ENCODE measurements at regions not wholly inside any gene's neighbourhood (a gene's known extent, or its start where the extent isn't known, plus 50 kb on each side); places are given as distances from the start of the nearest gene placed in this dataset.
"Not testable (repeated sequence)": the region's sequence is repeated elsewhere in the genome, so short reads cannot be mapped to it uniquely, and the experiment has no call there.

DNA sequence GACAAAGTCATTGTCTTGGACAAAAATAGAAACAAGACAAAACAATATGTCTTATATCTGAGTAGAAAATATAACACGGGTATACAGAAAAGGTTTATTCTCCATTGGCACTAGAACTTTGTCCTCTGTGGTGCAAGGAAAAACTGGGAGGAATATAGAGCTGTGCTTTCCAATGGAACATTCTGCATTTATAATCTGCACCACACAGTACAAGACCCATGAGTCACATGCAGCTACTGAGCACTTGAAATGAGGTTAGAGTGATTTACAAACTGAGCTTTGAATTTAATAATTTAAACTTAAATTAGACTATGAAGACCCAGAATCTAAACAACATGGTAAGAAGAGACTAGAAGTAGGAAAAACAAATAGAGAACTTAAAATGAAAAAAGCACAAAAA lies 86.1 kb downstream of the RAP2A start:
- DNase-seq (ENCODE audit: low spot score) = no peak

DNA sequence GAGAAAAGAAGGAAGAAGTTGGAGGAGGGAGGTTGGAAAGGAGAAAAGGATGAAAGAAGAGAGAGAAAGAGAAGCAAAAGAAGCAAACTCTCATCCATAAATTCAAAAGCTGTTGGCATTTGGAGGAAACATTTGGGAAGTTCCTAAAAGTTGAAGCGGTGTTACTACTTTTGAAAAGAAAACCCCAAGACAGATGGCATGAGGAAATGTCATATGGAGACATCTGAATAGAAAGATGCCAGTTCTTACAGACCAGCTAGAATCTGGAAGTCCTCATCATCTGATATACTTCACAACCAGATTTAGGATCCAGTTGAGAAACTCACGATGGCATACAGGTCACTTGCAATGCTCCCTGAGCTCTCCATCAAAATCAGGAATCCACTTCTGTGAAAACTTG lies 86.9 kb downstream of the RAP2A start:
- DNase-seq (ENCODE audit: low spot score) = no peak

DNA sequence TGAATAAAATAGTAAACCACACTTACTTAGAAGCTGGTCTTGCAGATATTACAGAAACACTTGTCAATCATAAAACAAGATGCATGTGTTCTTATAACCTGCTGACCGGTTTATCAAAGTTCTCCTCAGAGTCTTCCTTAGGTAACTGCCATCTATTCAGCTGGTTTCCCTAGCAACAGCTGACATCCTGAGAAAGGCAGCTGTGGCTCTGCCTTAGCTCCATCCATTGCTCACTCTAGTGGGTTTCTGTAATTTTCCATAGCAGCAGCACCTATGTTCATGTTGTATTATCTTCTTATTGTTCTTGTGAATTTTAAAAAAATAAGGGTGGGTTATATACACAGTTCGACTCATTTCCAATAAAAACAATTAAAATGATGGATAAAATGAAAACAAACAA lies 87.8 kb downstream of the RAP2A start:
- no peak for DNase-seq (ENCODE audit: low spot score)

DNA sequence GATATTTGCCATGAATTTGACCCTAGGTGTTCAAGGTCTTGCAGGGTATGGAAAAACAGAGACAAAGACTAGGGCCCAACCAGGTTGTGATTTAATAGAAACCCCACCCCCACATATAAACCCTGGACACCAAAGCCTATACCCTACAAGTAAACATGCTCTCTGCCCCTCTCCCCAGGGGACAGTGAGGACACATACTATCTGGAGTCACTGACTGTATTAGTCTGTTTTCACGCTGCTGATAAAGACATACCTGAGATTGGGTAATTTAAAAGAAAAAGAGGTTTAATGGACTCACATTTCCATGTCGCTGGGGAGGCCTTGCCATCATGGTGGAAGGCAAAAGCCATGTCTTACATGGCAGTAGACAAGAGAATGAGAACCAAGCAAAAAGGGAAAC lies 88.3 kb downstream of the RAP2A start:
- no peak for DNase-seq (ENCODE audit: low spot score)

DNA sequence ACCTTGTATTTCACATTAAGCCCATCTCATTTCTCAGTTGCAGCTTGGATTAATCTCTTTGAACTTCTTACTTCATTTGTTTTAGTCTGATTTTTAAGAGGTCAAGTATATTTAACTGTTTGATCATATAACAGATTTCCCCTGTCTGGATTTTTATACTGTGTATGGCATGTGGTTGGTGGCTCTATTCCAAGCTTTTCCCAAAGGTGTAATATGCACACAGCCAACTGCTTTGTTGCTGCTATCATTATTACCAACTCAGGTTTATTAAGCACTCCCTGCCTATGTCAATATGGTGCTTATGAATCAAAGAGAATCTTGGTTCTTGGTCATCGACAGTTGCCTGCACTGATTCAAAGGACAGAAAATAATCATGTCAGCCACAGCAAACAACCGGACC lies 92.6 kb downstream of the RAP2A start:
- DNase-seq (ENCODE audit: low spot score) = no peak

DNA sequence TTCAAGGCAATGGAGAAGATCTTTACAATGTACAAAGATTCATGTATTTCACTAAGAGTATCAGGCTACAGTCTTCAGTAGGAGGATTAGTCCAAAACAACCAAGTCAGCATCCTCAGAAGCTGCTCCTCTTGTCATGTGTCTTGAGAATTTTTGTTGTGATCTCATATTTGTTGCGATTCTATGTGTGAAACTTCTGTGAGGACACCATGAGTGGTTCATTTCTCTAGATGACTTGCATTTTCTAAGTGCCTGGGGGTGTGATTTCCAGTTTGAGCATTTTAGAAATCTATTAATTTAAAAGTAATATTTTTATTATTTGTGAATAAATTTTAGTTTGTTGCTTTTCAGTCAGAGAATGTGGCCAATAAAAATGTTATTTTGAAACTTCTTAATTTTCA lies 94.5 kb downstream of the RAP2A start:
- DNase-seq (ENCODE audit: low spot score) = no peak

DNA sequence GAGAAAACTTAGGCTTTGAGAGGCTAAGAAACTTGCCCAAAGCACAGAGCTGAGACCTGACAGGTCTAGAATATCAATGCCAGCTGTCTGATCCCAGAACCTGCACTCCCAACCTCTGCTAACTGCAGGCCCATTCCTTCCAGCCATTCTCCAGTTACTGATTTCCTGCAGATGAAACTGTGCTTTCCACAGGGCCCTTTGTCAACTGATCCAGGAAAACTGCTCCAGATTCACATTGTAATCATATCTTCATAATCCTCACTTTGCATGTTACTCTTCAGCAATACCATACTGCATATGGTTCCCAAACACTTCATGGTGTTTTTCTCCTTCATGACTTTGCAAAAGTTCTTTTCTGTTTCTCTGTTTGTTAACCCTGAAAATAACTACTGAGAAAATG lies 100.6 kb downstream of the RAP2A start:
- no peak for DNase-seq (ENCODE audit: low spot score)

DNA sequence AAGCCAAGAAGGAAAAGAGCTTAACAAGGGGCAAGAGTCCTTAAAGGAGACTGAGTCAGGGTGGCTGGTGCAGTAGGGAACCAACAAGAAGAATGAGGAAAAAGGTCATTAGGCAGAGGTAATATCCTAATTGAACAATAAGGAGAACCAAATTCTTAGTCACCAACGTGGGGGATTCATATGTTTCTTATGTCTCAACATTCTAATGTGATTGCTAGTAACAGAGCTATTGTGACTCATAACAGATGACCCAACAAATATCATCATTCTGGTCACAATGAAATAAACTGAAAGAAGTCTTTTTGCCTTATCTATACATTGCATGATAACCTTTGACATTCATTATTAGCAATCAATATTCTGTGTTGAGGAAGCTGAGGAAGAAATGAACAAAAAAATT lies 101.6 kb downstream of the RAP2A start:
- DNase-seq (ENCODE audit: low spot score) = no peak

DNA sequence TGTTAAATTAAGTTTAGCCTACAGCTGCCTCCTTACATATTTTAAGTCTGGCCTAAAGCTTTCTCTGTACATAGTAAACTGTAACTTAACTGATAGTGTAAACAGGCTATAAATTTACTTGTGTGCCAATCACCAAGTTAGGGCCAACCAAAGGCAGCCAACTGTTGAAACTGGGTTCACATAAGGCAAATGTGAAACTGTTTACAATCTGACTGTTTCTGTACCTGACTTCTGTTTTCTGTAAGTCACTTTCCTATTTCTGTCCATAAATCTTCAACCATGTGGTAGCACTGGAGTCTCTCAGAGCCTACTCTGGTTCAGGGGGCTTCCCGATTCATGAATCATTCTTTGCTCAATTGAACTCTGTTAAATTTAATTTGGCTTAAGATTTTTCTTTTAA lies 103.1 kb downstream of the RAP2A start:
- DNase-seq (ENCODE audit: low spot score) = no peak

DNA sequence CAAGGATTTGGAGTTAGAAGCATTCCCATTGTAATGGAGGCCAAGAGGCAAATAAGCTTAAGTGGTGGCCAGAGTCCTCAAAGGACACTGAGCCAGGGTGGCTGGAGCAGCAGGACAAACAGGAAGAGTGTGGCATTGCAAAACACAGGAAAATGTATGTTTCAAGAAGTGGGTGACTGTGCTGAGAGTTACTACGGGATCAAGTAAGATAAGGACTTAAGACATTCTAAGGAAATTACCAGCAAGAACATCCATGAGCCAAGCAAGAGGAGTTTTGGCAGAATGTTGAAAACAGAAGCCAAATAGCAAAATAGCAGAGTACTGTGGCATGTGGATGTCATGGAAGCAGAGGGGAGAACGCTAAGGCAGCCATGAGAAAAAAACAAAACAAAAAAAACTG lies 104.2 kb downstream of the RAP2A start:
- no peak for DNase-seq (ENCODE audit: low spot score)

DNA sequence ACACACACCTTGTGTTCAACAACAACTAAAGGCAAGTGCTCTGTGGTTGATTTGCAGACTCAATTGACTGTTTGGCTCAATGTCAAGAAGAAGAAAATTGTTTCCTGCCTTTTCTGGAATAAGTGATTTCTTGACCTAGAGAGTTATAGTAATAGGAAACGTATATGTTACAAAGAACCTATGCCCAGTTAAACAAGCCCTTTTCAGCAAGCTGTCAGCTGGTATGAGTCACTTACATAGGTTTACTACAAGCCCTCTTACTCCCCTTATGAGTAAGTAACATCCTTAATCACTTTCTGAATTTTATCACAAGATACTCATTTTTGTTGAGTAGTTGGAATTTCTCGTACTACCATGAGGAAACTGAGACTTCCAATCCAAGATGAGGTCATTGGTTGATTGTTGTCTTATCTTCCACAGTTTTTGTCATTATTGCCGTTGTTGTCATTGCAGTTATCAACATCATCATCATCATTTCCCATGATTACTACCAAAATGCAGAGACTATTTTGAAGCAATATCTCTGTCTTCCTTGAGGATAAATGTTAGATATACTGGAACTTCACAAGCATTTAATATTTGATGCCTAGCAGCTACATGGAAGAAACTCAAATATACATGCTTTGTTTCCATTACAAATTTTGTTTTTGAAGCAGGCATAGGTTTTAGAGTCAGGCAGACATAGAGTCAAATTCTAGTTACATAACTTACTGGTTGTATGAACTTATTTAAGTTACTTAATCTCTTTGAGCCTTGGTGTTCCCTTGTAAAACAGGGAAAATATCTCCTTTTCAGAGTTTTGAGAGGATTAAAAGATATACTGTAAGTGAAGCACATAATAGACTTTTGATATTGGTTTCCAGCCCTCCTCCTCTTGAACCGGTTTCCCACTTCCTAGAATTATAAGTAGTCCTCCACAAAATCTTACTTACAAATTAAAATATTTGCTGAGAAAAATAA lies 106.0 kb downstream of the RAP2A start:
- no peak for DNase-seq (ENCODE audit: low spot score)

DNA sequence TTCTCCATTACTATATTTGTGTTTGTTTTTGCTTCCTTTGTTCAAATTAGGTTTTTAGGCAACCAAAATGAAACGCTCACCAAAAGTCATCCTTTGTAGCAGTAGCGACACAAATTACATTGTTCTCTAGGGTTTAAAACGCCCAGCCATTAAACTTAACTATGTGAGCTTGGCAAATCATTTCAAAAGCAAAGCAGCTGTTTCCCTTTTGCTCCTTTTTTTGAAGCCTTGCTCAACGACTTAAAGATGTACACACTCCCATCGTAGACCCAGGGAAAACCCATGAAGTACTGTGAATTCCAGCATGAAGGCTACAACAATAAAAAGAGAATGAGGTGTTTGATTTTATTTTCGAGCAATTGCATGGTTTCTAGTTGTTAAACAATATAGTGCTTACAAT lies 106.7 kb downstream of the RAP2A start:
- no peak for DNase-seq (ENCODE audit: low spot score)

DNA sequence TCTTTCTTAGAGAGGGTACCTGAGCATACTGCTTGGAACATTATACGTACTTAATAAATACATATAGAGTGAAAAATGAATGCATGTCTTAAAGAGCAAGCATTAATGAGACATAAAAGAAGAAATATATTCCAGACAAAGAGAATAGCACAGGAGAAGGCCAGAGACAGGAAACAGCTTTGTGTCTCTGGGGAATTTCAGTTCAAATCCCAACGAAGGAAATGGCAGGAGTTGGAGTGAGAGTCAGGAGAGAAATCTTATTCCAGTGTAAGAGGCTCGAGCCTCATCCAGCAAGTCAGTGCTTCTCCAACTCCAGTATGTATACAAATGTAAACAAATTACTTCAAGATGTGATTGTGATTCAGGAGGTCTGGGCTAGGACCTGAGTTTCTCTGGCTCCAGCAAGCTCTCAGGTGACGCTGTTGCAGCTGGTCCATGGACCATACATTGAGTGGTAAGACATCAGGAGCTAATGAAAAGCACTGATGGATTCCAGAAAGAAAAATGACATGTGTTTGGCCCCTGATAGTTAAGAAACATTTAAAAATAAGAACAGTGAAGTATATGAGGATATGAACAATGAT lies 108.2 kb downstream of the RAP2A start:
- DNase-seq (ENCODE audit: low spot score) = no peak

DNA sequence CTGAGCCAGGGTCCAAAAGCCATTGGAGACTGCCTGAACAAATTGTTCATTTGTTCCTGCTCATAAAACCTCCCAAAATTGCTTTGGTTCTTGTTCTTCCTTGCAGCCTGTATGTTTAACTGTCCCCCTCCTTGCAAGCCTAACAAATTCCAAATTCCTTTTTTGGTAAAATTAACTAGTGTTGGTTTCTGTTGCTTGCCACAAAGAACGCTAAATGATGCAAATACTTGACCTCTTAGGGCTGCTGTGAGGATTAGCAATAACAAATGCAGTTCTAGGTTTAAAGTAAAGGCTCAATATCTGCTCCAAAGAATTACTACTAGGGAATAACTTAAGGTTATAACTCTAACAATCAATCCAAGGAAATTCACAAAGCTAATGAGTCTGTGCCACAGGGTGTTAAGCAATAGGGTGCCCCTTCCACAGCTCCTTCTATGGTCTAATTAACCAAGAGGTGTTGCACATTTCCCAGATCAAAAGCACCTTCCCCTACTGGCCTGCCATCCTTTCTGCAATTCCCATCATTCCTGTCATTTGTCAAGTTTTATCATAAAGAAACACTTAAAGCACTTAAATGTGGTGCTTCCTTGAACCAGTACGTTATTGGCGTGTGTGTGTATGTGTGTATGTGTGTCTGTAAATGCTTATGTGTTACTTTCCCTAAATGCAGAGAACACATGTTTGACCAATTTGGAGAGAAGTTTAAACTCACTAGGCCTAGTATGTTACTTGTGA lies 110.2 kb downstream of the RAP2A start:
- DNase-seq (ENCODE audit: low spot score) = no peak

DNA sequence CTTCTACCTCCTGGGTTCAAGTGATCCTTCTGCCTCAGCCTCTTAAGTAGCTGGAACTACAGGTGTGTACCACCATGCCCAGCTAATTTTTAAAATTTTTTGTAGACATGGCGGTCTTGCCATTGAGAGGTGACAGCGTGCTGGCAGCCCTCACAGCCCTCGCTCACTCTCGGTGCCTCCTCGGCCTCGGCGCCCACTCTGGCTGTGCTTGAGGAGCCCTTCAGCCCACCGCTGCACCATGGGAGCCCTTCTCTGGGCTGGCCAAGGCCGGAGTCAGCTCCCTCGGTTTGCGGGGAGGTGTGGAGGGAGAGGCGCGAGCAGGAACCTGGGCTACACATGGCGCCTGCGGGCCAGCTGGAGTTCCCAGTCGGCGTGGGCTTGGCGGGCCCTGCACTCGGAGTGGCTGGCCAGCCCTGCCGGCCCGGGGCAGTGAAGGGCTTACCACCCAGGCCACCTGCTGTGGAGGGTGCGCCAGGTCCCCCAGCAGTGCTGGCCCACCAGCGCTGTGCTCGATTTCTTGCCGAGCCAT lies 111.1 kb downstream of the RAP2A start:
- not testable (repeated sequence) for DNase-seq (ENCODE audit: low spot score)

DNA sequence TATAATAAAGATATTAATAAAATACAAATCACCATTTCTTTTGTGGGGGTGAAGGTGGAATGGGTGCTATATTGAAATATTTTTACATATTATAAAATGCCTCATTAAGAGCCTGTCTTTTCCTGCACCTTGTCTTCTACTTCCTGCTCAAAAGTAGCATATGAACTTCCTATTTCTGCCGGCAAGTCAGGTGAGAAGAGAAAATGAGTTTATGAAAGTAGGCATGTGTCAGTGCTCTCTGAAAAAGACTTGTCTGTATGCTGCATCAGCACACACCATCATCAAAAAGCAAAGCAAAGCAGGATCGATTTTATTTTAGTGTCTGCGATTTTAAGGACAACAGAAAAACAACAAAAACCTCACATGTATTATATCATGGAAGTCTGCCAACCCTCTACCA lies 114.2 kb downstream of the RAP2A start:
- no peak for DNase-seq (ENCODE audit: low spot score)

DNA sequence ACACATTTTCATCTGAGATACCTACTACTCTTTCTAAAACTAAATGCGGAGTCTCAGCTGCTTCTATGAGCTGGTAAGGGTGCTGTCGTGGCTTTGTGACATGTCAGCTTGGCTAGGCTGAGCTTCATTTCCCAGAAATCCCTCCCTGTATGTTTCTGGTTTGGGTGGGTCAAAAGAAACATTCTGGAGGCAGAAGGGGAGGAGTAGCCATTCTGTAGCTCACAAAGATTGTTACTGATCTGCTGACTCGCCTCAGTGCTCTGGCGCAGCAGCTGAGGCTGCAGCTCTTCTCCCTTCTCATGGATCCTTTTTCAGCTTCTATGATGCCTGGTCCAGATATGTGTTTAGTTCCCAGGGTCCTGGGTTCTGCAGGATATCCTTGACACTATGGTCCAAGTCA lies 114.7 kb downstream of the RAP2A start:
- DNase-seq (ENCODE audit: low spot score) = no peak

DNA sequence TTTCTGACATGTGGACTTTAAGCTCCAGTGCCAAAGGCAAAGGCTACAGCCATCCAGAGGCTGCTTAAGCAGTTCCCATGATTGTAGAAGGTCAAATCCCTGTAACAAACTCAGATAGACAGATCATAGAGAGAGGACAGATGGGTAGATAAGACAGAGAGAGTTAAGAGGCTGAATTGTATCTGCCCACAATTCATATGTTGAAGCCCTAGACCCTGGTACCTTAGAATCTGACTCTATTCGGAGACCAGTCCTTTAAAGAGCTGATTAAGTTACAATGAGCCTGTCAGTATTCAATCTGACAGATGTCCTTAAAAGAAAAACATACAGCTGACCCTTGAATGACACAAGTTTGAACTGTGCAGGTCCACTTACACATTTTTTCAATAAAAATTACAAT lies 115.2 kb downstream of the RAP2A start:
- no peak for DNase-seq (ENCODE audit: low spot score)

DNA sequence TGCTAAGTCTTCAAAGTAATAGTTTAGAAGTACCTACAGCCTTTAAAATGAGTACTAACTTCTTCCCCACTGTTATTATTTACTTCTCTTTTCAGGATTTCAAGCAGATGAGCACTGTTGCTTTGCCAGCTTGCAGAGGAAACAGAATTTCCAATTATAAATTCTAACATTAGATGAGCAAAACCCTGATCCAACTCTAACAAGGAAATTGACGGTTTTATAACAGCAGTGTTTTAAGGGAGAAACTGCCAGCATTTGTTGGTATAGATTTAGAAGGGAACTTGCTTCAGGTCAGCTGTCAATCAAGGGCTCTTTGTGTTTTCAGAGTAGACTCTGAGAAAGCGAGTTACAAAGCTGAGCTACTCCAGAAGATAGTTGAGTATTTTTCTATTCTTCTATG lies 120.5 kb downstream of the RAP2A start:
- no peak for DNase-seq (ENCODE audit: low spot score)

DNA sequence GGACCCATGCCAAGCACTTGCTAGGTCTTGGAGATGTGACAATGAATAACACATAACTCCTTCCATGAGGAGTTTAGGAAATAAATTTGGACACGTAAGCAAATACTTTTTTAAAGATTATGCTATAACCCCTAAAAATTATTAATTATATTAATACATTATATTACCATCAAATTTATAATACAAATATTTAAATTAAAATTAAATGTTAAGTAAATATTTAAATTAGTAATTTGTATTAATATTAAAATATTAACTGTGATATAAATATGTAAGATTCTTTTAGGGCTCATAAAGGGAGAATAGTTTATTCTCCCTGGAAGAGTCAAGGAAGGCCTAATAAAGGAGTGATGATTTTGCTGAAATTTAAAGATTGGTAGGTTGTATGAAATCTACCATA lies 121.1 kb downstream of the RAP2A start:
- no peak for DNase-seq (ENCODE audit: low spot score)

DNA sequence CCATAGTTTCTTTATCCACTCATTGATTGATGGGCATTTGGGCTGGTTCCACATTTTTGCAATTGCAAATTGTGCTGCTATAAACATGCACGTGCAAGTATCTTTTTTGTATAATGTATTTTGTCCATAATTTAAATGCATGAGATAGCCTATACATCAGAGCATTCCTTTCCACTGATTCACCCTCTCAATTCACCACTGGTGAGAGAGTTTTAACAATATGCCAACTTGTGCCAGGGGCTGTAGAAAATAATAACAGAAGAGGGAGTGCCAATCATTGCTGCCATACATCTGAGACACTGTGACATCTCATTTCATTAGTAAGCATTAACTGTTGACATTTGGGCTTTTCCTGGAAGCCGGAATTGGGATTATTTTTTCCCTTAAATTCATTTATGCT lies 125.1 kb downstream of the RAP2A start:
- DNase-seq (ENCODE audit: low spot score) = no peak

DNA sequence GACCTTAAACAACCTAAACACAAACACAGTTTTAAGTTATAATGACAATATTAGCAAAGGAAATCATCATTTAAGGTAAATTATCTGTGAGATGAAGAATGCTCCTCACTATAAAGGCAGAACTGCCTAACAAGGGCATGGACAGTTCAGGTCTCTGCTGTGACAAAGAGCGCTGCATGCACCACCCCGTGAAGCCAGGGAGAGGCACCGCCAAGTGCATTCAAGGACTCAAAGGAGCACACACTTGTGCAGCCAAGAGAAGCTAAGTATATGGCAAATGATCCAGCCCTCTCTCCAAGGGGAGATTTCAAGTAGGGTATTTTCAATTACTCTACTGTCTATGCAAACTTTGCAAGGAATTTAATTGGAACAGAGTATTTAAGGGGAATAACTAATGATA lies 126.0 kb downstream of the RAP2A start:
- DNase-seq (ENCODE audit: low spot score) = no peak

DNA sequence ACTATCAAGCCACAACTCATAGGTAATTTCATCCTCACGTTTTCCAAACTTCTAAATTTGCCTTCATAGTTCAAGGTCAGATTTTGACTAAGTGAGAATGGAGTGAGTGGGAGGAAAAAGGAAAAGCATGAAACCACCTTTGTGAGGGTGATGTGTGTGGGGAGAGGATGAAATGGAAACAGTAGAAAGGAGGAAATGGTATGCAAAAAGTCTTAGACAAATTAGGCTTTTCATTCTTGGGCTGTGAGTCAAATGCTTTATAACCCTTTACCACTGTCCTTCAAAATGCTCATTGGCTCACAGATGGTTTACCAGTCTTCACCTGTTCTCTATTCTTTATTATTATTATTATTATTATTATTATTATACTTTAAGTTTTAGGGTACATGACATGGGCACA lies 127.2 kb downstream of the RAP2A start:
- no peak for DNase-seq (ENCODE audit: low spot score)

All from iPS-NIHi11 (cell line).